Hepatic stellate cell (primary cell): ENCODE measurements at regions not wholly inside any gene's neighbourhood (a gene's known extent, or its start where the extent isn't known, plus 50 kb on each side); places are given as distances from the start of the nearest gene placed in this dataset.
"Not testable (repeated sequence)": the region's sequence is repeated elsewhere in the genome, so short reads cannot be mapped to it uniquely, and the experiment has no call there.

Source experiments
- DNase-seq: peaks from one replicate; pipeline ENCODE4 v3.0.0; 2011; ENCODE audit warnings: low spot score

- peak; percentile 77 for DNase-seq
These were observed 228.2 kb upstream of the USP24 start for GRCh38 chr1:55443175-55443915.

- DNase-seq: no peak
These were observed 226.3 kb upstream of the USP24 start for GRCh38 chr1:55441489-55441888.

DNA sequence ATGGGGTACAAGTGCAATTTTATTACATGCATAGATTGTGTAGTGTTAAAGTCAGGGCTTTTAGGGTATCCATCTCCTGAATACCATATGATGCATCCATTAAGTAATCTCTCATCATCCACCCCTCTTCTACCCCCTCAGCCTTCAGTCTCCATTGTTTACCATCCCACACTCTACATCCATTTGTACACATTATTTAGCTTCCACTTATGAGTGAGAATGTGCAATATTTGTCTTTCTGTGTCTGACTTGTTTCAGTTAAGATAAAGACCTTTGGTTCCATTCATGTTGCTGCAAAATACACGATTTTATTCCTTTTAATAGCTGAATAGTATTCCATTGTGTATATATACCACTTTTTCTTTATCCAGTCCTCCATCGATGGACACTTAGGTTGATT is 222.5 kb upstream of the USP24 start:
- no peak for DNase-seq

DNA sequence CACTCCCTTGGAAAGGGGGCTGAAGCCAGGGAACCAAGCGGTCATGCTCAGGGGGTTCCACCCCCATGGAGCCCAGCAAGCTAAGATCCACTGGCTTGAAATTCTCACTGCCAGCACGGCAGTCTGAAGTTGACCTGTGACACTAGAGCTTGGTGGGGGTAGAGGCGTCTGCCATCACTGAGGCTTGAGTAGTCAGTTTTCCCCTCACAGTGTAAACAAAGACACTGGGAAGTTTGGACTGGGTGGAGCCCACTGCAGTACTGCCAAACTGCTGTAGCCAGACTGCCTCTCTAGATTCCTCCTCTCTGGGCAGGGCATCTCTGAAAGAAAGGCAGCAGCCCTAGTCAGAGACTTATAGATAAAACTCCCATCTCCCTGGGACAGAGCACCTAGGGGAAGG is 215.6 kb upstream of the USP24 start:
- DNase-seq: not testable (repeated sequence)

DNA sequence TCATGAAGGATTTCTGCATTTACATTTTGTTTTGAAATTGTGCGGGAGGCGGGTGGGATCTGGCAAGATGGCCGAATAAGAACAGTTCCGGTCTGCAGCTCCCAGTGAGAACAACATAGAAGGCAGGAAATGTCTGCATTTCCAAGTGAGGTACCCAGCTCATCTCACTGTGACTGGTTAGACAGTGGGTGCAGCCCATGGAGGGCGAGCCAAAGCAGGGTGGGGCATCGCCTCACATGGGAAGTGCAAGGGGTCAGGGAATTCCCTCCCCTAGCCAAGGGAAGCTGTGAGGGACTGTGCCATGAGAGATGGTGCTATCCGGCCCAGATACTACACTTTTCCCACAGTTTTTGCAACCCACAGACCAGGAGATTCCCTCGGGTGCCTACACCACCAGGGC is 215.0 kb upstream of the USP24 start:
- not testable (repeated sequence) for DNase-seq

- DNase-seq: peak; percentile 81
These were observed 214.1 kb upstream of the USP24 start for GRCh38 chr1:55428944-55429931.

GRCh38 chr1:55428231-55428630 is 213.1 kb upstream of the USP24 start:
- no peak for DNase-seq

DNA sequence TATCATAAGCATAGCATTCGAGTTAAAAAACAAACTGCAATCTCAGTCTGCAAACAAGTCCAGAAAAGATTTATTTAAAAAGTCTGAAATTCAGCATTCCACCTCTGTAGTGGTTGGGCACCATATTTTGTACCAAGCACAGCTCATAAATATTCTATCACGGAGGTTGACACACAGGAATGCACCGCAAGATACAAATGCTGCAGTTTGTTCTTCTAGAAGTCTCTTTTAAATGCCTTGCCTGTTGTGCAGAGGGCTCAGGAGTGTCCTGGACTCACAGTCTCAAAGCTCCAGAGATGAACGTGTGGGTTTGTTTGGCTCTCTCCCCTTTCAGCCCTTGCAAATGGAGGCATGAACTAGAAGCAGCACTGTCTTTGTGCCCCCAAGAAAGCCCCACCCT is 212.4 kb upstream of the USP24 start:
- DNase-seq: no peak

DNA sequence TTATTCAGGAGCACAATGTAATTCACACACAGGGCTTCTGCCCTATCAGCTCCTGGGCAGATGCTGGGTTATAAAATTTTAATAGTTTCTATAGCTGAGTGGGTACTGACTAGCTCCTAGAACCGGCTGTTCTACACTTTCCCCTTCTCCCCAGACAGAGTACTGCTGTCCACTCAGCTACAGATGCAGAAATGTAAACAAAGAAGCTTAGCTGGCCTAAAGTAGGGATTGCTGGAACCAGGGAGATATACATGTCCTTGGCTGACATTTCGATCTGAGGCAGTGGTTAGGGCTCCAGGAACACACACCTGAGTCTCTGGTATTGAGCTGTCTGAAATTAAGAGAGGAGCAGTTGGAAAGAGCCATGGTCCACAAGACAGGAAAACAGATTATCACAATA is 211.5 kb upstream of the USP24 start:
- no peak for DNase-seq

DNA sequence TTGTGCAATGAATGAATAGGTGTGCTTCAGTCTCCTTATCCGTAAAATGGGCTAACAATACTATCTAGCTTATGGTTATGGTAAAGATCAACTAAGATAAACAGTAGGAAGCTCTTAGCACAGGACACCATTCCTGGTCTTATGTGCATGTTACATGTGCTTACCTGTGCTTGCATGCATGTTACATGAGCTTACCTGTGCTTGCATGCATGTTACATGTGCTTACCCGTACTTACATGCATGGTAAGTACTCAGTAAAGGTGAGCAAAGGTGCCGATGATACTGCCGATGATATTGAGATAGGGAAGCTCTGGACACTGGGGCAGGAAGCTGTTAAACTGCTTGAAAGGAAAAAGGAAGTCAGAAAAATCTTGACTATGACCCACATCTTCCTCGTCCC is 211.0 kb upstream of the USP24 start:
- no peak for DNase-seq

DNA sequence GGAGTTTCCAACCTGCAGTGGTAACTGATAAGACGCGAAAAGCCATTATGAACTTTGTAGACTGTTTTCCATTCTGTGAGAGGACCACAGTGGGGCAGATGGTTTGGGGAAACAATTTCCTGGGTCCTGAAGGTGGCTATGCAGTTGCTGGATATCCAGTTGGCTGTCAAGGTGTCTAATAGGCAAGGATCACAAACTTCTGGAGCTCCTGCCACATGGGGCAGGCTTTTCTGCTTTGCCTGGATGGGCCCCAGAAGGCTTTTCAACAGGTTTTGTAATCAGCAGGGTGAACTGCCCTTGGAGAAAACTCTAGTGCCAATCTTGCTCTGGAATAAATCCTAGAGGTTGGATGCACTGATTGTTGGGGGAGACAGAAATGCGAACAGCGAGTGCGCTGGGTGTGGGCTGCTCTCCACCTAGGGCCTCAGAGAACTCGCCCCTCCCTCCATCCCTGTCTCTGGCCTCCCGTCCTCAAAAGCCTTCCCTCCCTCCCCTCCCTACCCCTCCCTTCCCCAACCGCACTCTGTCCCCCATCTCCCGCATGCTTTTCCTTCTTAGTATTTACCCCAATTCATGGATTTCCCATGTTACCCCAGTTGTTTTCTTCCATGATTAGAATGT is 210.3 kb upstream of the USP24 start:
- no peak for DNase-seq

GRCh38 chr1:55423376-55423775 is 208.2 kb upstream of the USP24 start:
- no peak for DNase-seq

GRCh38 chr1:55420929-55421716 is 206.0 kb upstream of the USP24 start:
- DNase-seq: no peak

DNA sequence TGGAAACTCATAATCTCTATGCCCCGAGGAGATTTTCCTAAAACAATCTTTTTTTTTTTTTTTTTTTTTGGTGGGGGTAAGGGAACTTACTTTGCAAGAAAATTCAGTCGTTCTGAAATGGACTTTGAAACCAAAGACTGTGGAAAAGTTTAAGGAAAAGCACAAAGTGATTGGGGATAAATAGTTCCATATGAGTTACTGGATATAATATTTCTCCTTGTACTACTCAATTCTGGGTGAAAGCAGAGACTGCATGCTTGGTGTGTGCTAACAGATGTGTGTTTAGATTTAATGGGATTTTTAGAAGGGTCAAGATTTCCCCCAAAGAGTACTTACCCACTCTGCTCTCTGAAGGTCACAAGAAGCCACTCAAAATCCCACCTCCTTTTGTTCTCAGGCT is 204.9 kb upstream of the USP24 start:
- DNase-seq: no peak

DNA sequence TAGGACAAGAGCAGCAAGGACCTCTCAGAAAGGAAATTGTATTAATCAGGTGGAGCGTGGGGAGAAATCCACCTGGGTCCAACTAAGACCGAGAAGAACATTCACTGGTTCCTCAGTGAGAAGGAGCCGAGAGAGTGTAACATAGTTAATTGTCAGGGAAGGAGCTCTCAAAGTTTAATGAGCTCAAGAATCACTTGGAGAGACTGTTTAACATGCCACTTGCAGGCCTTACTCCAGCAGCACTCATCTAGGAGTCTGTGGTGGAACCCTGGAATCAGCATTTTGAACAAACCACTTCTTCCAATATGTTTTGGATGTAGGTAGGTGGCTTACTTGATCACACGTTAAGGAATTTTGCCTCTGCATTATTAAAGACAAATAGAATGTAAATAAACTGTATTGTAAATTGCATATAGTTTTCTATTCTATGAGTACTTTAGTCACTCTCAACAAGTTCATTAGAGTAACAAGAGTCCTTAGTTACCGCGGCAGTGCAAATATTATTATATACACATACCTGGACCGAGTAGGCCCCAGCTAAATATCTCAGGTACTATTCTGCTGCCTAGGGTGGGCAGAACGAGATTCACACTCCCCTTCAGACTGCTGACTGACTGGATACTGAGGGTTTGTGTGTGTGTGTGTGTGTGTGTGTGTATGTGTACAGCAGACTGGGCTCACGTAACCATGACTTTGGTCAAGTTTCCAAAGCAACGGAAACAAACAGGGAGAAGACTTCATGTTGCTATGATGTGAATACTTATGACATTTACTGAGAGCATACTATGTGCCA is 203.2 kb upstream of the USP24 start:
- no peak for DNase-seq

DNA sequence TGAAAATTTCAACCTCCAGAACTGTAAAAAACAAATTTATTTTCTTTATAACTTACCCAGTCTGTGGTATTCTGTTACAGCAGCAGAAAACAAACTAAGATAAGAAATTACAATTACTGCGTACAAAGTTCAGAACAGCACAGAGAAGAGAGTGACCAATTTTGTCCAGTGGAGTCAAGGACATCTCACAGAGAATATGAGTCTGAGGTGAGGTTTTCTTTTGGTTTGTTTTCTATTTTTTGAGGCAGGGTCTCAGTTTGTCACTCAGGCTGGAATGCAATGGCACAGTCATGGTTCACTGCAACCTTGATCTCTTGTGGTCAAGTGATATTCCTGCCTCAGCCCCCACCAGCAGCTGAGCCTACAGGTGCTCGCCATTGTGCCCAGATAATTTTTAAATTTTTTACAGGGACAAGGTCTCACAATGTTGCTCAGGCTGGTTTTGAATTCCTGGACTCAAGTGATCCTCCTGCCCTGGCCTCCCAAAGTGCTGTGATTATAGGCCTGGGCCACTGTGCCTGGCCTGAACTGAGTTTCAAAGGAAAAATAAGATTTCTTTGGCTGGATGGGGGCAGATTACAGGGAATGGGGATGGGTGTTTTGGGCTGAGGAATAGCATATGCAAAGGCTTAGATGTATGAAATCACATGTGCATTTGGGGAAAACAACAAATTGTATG is 201.1 kb upstream of the USP24 start:
- no peak for DNase-seq

DNA sequence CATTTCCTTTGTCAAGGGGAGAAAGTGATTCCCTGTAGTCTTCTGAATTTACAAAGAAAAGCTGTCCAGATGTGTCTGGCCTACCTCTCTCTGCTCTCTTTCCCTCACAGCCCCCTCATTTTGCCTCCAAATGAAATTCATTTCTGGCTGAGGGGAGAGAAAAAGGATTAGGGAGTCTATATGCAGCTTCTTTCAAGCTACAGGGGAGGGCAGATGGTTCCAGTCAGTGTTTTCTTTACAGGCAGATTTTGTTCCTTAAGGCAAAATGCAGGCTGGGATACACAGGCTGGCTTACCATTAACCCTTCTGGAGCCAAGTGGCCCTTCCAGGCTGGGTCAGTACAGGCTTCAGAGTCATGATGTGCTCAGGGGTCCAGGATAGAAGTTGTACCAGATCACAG is 198.1 kb upstream of the USP24 start:
- no peak for DNase-seq

DNA sequence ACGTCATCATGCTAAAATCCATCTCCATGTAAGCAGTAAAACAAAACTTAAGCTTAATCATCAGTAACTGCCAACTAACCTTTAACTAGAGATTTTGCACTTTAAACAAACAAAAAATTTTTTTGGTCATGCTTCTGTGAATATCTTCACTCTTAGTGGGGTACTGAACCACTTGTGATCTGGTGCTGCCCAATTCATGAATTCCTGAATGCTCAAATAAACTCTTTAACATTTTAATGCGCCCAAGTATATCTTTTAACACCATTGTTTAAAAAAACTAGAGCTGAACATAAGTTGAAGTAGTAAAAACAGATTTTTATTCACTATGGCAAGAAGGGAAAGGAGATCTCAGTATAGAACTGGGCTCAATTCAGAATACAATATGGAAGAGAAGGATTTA is 196.9 kb upstream of the USP24 start:
- no peak for DNase-seq

DNA sequence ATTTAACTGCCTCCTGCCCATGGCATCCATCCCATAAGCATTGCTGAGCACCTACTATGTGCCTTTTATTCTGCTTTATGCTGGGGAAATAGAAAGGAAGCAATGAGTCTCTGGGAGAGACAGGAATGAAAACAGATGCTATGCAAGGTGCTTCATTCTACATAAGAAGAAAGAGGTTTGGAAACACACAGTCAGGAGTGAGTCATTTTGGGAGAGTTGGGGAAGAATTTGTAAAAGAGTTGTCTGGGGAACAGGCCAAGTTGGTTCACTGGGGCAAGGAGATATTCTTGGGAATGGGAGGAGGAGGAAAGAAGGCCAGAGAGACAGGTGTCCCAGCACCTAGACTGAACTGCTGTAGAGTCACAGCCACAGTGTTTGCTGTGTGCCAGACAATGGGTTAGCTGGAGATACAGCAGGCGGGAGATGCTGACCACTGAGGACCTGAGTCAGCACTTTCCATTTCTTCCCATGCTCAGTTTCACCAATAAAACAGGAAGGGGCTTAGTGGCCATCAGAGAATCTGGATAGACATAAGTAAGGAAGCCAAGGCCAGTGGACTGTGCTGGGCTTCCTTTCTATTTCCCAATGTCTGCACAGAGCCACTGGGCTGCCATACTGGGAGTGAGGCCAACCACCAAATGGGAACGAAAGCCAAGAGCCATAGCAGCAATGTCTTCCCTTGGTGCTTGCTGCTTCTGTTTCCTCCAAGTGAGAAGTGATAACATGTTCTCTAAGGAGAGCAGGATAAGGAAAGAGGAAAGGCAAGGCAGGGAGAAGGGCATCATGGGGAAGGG is 187.7 kb upstream of the USP24 start:
- no peak for DNase-seq

- peak; percentile 67 for DNase-seq
These were observed 187.0 kb upstream of the USP24 start for GRCh38 chr1:55402142-55402541.
